NCI-H524 treated with DMSO at 0.1 percent for 48 hours (cell line): ENCODE measurements at regions not wholly inside any gene's neighbourhood (a gene's known extent, or its start where the extent isn't known, plus 50 kb on each side); places are given as distances from the start of the nearest gene placed in this dataset.
A peak's percentile ranks its signal among the peaks of the same experiment; 100 is the strongest.

Source experiments
- DNase-seq: peaks from one replicate; lab custom pipeline; 2025; lab: John Stamatoyannopoulos, UW

GRCh38 chr22:49193348-49193747, 634.3 kb downstream of the BRD1 start:
- DNase-seq, result no peak

- DNase-seq, result no peak
Measured at GRCh38 chr22:49192857-49193250, 634.8 kb downstream of the BRD1 start.

GRCh38 chr22:49192180-49192856, 635.4 kb downstream of the BRD1 start:
- peak; percentile 36 for DNase-seq

GRCh38 chr22:49191506-49191980, 636.1 kb downstream of the BRD1 start:
- DNase-seq, result no peak

- no peak for DNase-seq
Measured at GRCh38 chr22:49190816-49191505, 636.7 kb downstream of the BRD1 start.

GRCh38 chr22:49189871-49190270, 637.8 kb downstream of the BRD1 start:
- no peak for DNase-seq

- no peak for DNase-seq
Measured at GRCh38 chr22:49188591-49188990, 639.1 kb downstream of the BRD1 start.

GRCh38 chr22:49188091-49188490, 639.6 kb downstream of the BRD1 start:
- DNase-seq, result no peak

GRCh38 chr22:49186762-49187161, 640.9 kb downstream of the BRD1 start:
- no peak for DNase-seq

- no peak for DNase-seq
Measured at GRCh38 chr22:49186293-49186692, 641.4 kb downstream of the BRD1 start.

- DNase-seq, result no peak
Measured at GRCh38 chr22:49185312-49185969, 642.2 kb downstream of the BRD1 start.

GRCh38 chr22:49184736-49185135, 642.9 kb downstream of the BRD1 start:
- DNase-seq, result no peak

- no peak for DNase-seq
Measured at GRCh38 chr22:49183826-49184216, 643.9 kb downstream of the BRD1 start.

- DNase-seq, result no peak
Measured at GRCh38 chr22:49183208-49183825, 644.4 kb downstream of the BRD1 start.

GRCh38 chr22:49182416-49182815, 645.3 kb downstream of the BRD1 start:
- DNase-seq, result no peak

GRCh38 chr22:49181942-49182341, 645.7 kb downstream of the BRD1 start:
- no peak for DNase-seq

- DNase-seq, result no peak
Measured at GRCh38 chr22:49181431-49181830, 646.2 kb downstream of the BRD1 start.

- no peak for DNase-seq
Measured at GRCh38 chr22:49180683-49181024, 647.0 kb downstream of the BRD1 start.

GRCh38 chr22:49179886-49180682, 647.6 kb downstream of the BRD1 start:
- DNase-seq, result no peak

GRCh38 chr22:49179175-49179574, 648.5 kb downstream of the BRD1 start:
- no peak for DNase-seq

- no peak for DNase-seq
Measured at GRCh38 chr22:49178246-49179005, 649.2 kb downstream of the BRD1 start.
